Liver (tissue), 8 donors: ENCODE measurements at regions not wholly inside any gene's neighbourhood (a gene's known extent, or its start where the extent isn't known, plus 50 kb on each side); places are given as distances from the start of the nearest gene placed in this dataset.

Experiments used
- DNase-seq: peaks from one replicate; pipeline ENCODE4 v3.0.0-alpha.2; 2017; ENCODE audit warnings: low spot score
- H3K27ac ChIP-seq, 2 donors: one replicate each; pipeline ENCODE4 v1.7.0; 2013; ENCODE audit warnings: inconsistent platforms in 2 of 2, low read length in 2 of 2, control low read depth in 1 of 2, low read depth in 1 of 2, mild to moderate bottlenecking in 1 of 2
- H3K27me3 ChIP-seq, 4 donors: one replicate each; pipeline versions ENCODE4 v1.6.1 to v1.7.0; 2013; ENCODE audit warnings: low read length in 3 of 4, inconsistent platforms in 1 of 4, mild to moderate bottlenecking in 1 of 4, moderate library complexity in 1 of 4; ENCODE audit not compliant: control insufficient read depth in 4 of 4, insufficient read depth in 4 of 4
- H3K36me3 ChIP-seq, 4 donors: one replicate each; pipeline versions ENCODE4 v1.6.1 to v1.7.0; 2013; ENCODE audit warnings: low read length in 3 of 4, mild to moderate bottlenecking in 3 of 4, low read depth in 1 of 4, moderate library complexity in 1 of 4; ENCODE audit not compliant: control insufficient read depth in 4 of 4, insufficient read depth in 3 of 4
- H3K4me1 ChIP-seq, 4 donors: one replicate each; pipeline versions ENCODE4 v1.6.1 to v1.7.0; 2013; ENCODE audit warnings: low read length in 3 of 4, mild to moderate bottlenecking in 3 of 4, moderate library complexity in 1 of 4; ENCODE audit not compliant: control insufficient read depth in 4 of 4, insufficient read depth in 4 of 4
- H3K4me3 ChIP-seq, 3 donors: one replicate each; pipeline versions ENCODE4 v1.6.1 to v1.7.0; 2013; ENCODE audit warnings: low read length in 3 of 3, control low read depth in 1 of 3, low read depth in 1 of 3, mild to moderate bottlenecking in 1 of 3
- H3K9ac ChIP-seq, 2 donors: one replicate each; pipeline ENCODE4 v1.7.0; 2013; ENCODE audit warnings: low read length in 2 of 2, mild to moderate bottlenecking in 2 of 2, moderate library complexity in 2 of 2, control low read depth in 1 of 2, low read depth in 1 of 2
- H3K9me3 ChIP-seq, 4 donors: one replicate each; pipeline versions ENCODE4 v1.6.1 to v1.7.0; 2013; ENCODE audit warnings: low read length in 3 of 4; ENCODE audit not compliant: control insufficient read depth in 4 of 4
- EGR1 ChIP-seq, 2 donors: IDR thresholded peaks; 2 replicates each; pipeline ENCODE4 v1.6.1; 2016 to 2018; ENCODE audit warnings: antibody characterized with exemption in 2 of 2, low read depth in 2 of 2
- FOXA2 ChIP-seq: IDR thresholded peaks from 2 replicates; pipeline ENCODE4 v1.6.1; 2016; ENCODE audit warnings: antibody characterized with exemption
- GABPA ChIP-seq, 2 donors: IDR thresholded peaks in 1 of 2; conservative IDR thresholded peaks in 1 of 2; 2 replicates each; pipeline ENCODE4 v1.6.1; 2016; ENCODE audit warnings: antibody characterized with exemption in 2 of 2, mild to moderate bottlenecking in 1 of 2, moderate library complexity in 1 of 2
- HNF4G ChIP-seq: IDR thresholded peaks from 2 replicates; pipeline ENCODE4 v1.6.1; 2016; ENCODE audit warnings: antibody characterized with exemption
- NR2F2 ChIP-seq: IDR thresholded peaks from 2 replicates; pipeline ENCODE4 v1.6.1; 2016; ENCODE audit warnings: antibody characterized with exemption
- RAD21 ChIP-seq, 2 donors: IDR thresholded peaks; 2 replicates each; pipeline ENCODE4 v1.6.1; 2016; ENCODE audit warnings: antibody characterized with exemption in 2 of 2, mild to moderate bottlenecking in 2 of 2
- RXRA ChIP-seq, 2 donors: IDR thresholded peaks; 2 replicates each; pipeline ENCODE4 v1.6.1; 2017 to 2018; ENCODE audit warnings: antibody characterized with exemption in 2 of 2, mild to moderate bottlenecking in 1 of 2
- SP1 ChIP-seq: IDR thresholded peaks from 2 replicates; pipeline ENCODE4 v1.6.1; 2018; ENCODE audit warnings: antibody characterized with exemption, mild to moderate bottlenecking
- TAF1 ChIP-seq: conservative IDR thresholded peaks from 2 replicates; pipeline ENCODE4 v1.6.1; 2016; ENCODE audit warnings: antibody characterized with exemption, mild to moderate bottlenecking
- WGBS: extraction: QIAGEN DNeasy Blood & Tissue Kit; methylation state at CpG from one replicate; pipeline ENCODE4 v1.1.7; 2013; 5-methylcytosine and 5-hydroxymethylcytosine counted together
- TF ChIP-seq, protein P1 (sequence below): fragments of 150-350 bp; IDR thresholded peaks from 2 replicates; pipeline ENCODE4 v1.5.1; 2017; ENCODE audit warnings: improper control_type of control experiment, low read depth, low read length; ENCODE audit not compliant: missing input control
- TF ChIP-seq, protein P2 (sequence below): IDR thresholded peaks from 2 replicates; pipeline ENCODE4 v1.6.1; 2016; ENCODE audit warnings: antibody characterized with exemption
- TF ChIP-seq, protein P3 (sequence below): IDR thresholded peaks from 2 replicates; pipeline ENCODE4 v1.6.1; 2016; ENCODE audit warnings: antibody characterized with exemption
- TF ChIP-seq, protein P4 (sequence below): IDR thresholded peaks from 2 replicates; pipeline ENCODE4 v1.6.1; 2016; ENCODE audit warnings: antibody characterized with exemption
- TF ChIP-seq, protein P5 (sequence below): IDR thresholded peaks from 2 replicates; pipeline ENCODE4 v1.6.1; 2016; ENCODE audit warnings: antibody characterized with exemption, mild to moderate bottlenecking
- donor health status: healthy.
- donor health status: healthy.
- donor health status: healthy.
- donor health status: healthy.
- donor health status: healthy.

DNA sequence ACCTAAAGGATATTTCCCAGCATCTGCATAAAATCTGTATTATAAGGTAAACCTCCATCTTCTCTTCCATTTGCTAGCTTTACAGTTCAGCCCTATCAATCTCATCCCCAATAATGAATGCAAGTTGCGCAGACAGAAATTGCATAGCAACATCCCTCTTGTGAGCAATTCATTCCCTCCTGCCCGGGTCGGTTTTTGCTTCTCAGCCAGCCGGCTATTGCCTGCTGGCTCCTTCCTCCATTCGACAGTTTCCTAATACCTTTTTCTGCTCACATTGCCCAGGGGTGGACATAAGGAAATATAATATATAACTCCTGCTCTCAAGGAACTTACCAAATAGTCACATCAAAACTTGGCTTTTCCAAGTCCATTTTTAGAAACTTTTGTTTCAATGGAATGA is 125.2 kb downstream of the FGF9 start:
- 90% methylated on average over 5 of the region's 5 CpGs for WGBS
- H3K27ac ChIP-seq, result no peak overlapping the region

DNA sequence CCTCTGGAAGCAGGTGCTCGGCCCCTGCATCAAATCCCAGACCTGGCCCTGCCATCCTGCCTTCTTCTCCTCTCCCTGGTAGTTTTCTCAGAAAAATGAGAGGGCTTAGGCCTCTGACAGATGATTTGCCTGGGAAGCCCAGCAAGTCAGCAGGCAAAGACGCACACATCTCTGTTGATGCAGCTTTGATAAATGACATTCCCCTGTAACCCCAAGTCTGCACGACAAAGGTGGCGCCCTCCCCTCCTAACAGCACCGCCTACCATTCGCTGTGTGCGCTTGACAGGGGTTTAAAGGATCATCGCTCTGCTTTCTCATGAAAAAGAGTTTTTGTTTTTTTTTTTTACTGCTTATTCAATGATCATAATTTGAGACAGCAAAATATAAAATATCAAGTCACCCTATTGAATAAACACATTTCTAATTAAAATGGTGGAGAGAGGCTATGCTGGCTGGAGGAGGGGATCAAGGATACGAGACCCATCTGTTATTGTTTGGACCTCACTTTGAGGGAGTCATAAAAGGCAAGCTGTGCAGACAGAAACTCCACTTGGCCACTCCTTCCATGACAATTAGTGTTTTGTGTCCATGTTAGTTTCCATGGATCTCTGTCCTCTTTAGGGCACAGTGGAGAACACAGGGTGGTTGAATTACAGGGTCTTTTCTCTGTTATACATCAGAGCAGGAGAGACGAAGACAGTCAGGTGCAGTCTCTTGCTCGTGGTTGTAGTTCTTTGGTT is 126.1 kb downstream of the FGF9 start:
- Histone ChIP-seq H3K36me3 (no peaks in the 10 kb centered on the region), H3K9me3 (no peaks in the 10 kb centered on the region), H3K9ac (no peak overlapping the region), H3K27me3 (peaks cover 0 to 3% (median 1%) of the 10 kb centered on the region in 4 donors), H3K27ac (no peak overlapping the region), H3K4me1 (no peaks in the 10 kb centered on the region), H3K4me3 (no peak overlapping the region)
- no peak for DNase-seq
- TF ChIP-seq HNF4G (no peak), FOXA2 (no peak), TAF1 (no peak), SP1 (no peak), RAD21 (IDR thresholded peaks at IDR 0.05) (no peak), NR2F2 (no peak)
- TF ChIP-seq, protein P1, sequence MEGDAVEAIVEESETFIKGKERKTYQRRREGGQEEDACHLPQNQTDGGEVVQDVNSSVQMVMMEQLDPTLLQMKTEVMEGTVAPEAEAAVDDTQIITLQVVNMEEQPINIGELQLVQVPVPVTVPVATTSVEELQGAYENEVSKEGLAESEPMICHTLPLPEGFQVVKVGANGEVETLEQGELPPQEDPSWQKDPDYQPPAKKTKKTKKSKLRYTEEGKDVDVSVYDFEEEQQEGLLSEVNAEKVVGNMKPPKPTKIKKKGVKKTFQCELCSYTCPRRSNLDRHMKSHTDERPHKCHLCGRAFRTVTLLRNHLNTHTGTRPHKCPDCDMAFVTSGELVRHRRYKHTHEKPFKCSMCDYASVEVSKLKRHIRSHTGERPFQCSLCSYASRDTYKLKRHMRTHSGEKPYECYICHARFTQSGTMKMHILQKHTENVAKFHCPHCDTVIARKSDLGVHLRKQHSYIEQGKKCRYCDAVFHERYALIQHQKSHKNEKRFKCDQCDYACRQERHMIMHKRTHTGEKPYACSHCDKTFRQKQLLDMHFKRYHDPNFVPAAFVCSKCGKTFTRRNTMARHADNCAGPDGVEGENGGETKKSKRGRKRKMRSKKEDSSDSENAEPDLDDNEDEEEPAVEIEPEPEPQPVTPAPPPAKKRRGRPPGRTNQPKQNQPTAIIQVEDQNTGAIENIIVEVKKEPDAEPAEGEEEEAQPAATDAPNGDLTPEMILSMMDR, result no peak
- TF ChIP-seq, protein P2, sequence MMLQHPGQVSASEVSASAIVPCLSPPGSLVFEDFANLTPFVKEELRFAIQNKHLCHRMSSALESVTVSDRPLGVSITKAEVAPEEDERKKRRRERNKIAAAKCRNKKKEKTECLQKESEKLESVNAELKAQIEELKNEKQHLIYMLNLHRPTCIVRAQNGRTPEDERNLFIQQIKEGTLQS, result no peak
- TF ChIP-seq, protein P3, sequence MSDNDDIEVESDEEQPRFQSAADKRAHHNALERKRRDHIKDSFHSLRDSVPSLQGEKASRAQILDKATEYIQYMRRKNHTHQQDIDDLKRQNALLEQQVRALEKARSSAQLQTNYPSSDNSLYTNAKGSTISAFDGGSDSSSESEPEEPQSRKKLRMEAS, result no peak
- 83% methylated on average over 11 of the region's 11 CpGs for WGBS

More for the DNA sequence above, 125.2 kb downstream of the FGF9 start:
- no peak for DNase-seq
- H3K9me3 ChIP-seq, result no peaks in the 10 kb centered on the region
- no peaks in the 10 kb centered on the region for H3K4me1 ChIP-seq
- H3K4me3 ChIP-seq, result no peak overlapping the region
- H3K9ac ChIP-seq, result no peak overlapping the region
- TF ChIP-seq FOXA2, result no peak
- TF ChIP-seq HNF4G, result no peak
- no peak for TF ChIP-seq GABPA (IDR thresholded peaks at IDR 0.05 in 1 of 2, conservative IDR thresholded peaks at IDR 0.05 in 1 of 2)
- TF ChIP-seq, protein P4, sequence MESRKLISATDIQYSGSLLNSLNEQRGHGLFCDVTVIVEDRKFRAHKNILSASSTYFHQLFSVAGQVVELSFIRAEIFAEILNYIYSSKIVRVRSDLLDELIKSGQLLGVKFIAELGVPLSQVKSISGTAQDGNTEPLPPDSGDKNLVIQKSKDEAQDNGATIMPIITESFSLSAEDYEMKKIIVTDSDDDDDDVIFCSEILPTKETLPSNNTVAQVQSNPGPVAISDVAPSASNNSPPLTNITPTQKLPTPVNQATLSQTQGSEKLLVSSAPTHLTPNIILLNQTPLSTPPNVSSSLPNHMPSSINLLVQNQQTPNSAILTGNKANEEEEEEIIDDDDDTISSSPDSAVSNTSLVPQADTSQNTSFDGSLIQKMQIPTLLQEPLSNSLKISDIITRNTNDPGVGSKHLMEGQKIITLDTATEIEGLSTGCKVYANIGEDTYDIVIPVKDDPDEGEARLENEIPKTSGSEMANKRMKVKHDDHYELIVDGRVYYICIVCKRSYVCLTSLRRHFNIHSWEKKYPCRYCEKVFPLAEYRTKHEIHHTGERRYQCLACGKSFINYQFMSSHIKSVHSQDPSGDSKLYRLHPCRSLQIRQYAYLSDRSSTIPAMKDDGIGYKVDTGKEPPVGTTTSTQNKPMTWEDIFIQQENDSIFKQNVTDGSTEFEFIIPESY, result no peak
- no peak for TF ChIP-seq TAF1
- TF ChIP-seq, protein P2, result no peak
- no peak for TF ChIP-seq RXRA (IDR thresholded peaks at IDR 0.05)
- TF ChIP-seq, protein P5, sequence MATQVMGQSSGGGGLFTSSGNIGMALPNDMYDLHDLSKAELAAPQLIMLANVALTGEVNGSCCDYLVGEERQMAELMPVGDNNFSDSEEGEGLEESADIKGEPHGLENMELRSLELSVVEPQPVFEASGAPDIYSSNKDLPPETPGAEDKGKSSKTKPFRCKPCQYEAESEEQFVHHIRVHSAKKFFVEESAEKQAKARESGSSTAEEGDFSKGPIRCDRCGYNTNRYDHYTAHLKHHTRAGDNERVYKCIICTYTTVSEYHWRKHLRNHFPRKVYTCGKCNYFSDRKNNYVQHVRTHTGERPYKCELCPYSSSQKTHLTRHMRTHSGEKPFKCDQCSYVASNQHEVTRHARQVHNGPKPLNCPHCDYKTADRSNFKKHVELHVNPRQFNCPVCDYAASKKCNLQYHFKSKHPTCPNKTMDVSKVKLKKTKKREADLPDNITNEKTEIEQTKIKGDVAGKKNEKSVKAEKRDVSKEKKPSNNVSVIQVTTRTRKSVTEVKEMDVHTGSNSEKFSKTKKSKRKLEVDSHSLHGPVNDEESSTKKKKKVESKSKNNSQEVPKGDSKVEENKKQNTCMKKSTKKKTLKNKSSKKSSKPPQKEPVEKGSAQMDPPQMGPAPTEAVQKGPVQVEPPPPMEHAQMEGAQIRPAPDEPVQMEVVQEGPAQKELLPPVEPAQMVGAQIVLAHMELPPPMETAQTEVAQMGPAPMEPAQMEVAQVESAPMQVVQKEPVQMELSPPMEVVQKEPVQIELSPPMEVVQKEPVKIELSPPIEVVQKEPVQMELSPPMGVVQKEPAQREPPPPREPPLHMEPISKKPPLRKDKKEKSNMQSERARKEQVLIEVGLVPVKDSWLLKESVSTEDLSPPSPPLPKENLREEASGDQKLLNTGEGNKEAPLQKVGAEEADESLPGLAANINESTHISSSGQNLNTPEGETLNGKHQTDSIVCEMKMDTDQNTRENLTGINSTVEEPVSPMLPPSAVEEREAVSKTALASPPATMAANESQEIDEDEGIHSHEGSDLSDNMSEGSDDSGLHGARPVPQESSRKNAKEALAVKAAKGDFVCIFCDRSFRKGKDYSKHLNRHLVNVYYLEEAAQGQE, result no peak
- no peak for TF ChIP-seq EGR1 (IDR thresholded peaks at IDR 0.05; ENCODE audit: low read depth in 2 of 2)
- TF ChIP-seq RAD21 (IDR thresholded peaks at IDR 0.05), result no peak
- TF ChIP-seq, protein P3, result no peak
- TF ChIP-seq SP1, result no peak
- H3K36me3 ChIP-seq, result no peaks in the 10 kb centered on the region
- peaks cover 0 to 3% (median 1%) of the 10 kb centered on the region in 4 donors for H3K27me3 ChIP-seq
